Naive thymus-derived CD4-positive, alpha-beta T cell (primary cell): ENCODE measurements at regions not wholly inside any gene's neighbourhood (a gene's known extent, or its start where the extent isn't known, plus 50 kb on each side); places are given as distances from the start of the nearest gene placed in this dataset.

Experiments
- ATAC-seq: fragments of 150-1000 bp; cut with Tn5 transposase; 2 replicates; pipeline ENCODE4 v1.10.0; 2021; ENCODE audit warnings: mild to moderate bottlenecking, moderate library complexity
- CTCF ChIA-PET: fragments of 350-600 bp; sonication (Branson Sonifier 250); formaldehyde crosslinking; loops from one replicate; lab custom pipeline; 2021; ENCODE audit warnings: antibody characterized with exemption; lab: Charles Lee
- POLR2A ChIA-PET: fragments of 350-600 bp; sonication (Branson Sonifier 250); formaldehyde crosslinking; loops from one replicate; lab custom pipeline; 2021; ENCODE audit warnings: antibody characterized with exemption, inconsistent platforms; lab: Charles Lee
- DNase-seq, 9 donors: peaks; one replicate each; pipeline versions ENCODE4 v3.0.0 to v3.0.0-alpha.2; 2020 to 2022; ENCODE audit warnings: mixed read lengths in 1 of 9
- H3K27ac ChIP-seq: one replicate; pipeline ENCODE4 v1.7.0; 2013; ENCODE audit warnings: mild to moderate bottlenecking, low read depth, low read length, moderate library complexity
- H3K27me3 ChIP-seq, 2 donors: one replicate each; pipeline ENCODE4 v1.7.0; 2013; ENCODE audit warnings: low read length in 2 of 2, mild to moderate bottlenecking in 2 of 2, moderate library complexity in 2 of 2; ENCODE audit not compliant: control insufficient read depth in 2 of 2, insufficient read depth in 2 of 2
- H3K36me3 ChIP-seq, 3 experiments: 1 replicate in 2 of 3; 2 replicates in 1 of 3; pipeline ENCODE4 v1.7.0; 2013; ENCODE audit warnings: low read length in 3 of 3, mild to moderate bottlenecking in 3 of 3, moderate library complexity in 1 of 3; ENCODE audit not compliant: insufficient read depth in 3 of 3, control insufficient read depth in 2 of 3
- H3K4me1 ChIP-seq, 2 donors: one replicate each; pipeline ENCODE4 v1.7.0; 2013; ENCODE audit warnings: low read length in 2 of 2, mild to moderate bottlenecking in 2 of 2, moderate library complexity in 1 of 2; ENCODE audit not compliant: control insufficient read depth in 2 of 2, insufficient read depth in 2 of 2
- H3K4me3 ChIP-seq: 2 replicates; pipeline ENCODE4 v1.7.0; 2013; ENCODE audit warnings: mild to moderate bottlenecking, low read length
- H3K9me3 ChIP-seq, 3 experiments: 1 replicate in 2 of 3; 2 replicates in 1 of 3; pipeline ENCODE4 v1.7.0; 2013; ENCODE audit warnings: low read length in 3 of 3; ENCODE audit not compliant: control insufficient read depth in 2 of 3
- H3K27ac Mint-ChIP-seq, 9 donors: one replicate each; pipeline ENCODE4 v1.8.0; 2020 to 2022; ENCODE audit warnings: mixed read lengths in 9 of 9, mild to moderate bottlenecking in 8 of 9, moderate library complexity in 5 of 9, inconsistent platforms in 2 of 9
- H3K27me3 Mint-ChIP-seq, 5 donors: one replicate each; pipeline ENCODE4 v1.8.0; 2021 to 2022; ENCODE audit warnings: mixed read lengths in 5 of 5, mild to moderate bottlenecking in 1 of 5
- H3K36me3 Mint-ChIP-seq, 5 donors: one replicate each; pipeline ENCODE4 v1.8.0; 2020 to 2022; ENCODE audit warnings: mixed read lengths in 5 of 5, mild to moderate bottlenecking in 3 of 5, inconsistent platforms in 1 of 5
- H3K4me1 Mint-ChIP-seq, 7 donors: one replicate each; pipeline ENCODE4 v1.8.0; 2020 to 2022; ENCODE audit warnings: mixed read lengths in 7 of 7, mild to moderate bottlenecking in 3 of 7, inconsistent platforms in 1 of 7
- H3K4me3 Mint-ChIP-seq, 10 donors: one replicate each; pipeline ENCODE4 v1.8.0; 2020 to 2022; ENCODE audit warnings: mild to moderate bottlenecking in 10 of 10, mixed read lengths in 10 of 10, moderate library complexity in 6 of 10, inconsistent platforms in 2 of 10
- H3K9me3 Mint-ChIP-seq, 11 donors: one replicate each; pipeline ENCODE4 v1.8.0; 2020 to 2022; ENCODE audit warnings: mixed read lengths in 11 of 11, mild to moderate bottlenecking in 4 of 11, inconsistent platforms in 1 of 11, moderate library complexity in 1 of 11
- intact Hi-C, 2 donors: fragments of 100-400 bp; cut with micrococcal nuclease; formaldehyde crosslinking; loops; one replicate each; pipeline ENCODE4 v1.15.1; 2023

DNA sequence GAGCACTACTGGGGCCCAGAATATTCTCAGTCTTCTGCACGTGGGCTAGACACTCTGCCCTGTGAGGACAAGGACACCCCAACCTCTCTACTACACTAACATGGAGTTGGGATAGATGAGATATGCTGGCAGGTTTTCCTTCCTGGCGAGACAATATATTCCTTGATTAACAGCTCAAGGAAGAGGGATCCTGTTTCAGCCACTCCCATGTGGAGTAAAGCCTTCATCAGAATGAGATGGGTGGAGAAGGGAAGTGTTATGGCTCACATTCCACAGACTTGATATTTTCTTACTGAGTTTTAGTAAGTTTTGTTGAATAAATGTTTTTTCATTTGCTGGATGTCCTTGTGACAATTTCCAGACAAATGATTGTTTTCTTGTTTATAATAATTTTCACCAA is 1187.6 kb downstream of the CDH12 start:
- Mint-ChIP-seq H3K4me1 (no peaks in the 10 kb centered on the region), H3K9me3 (peaks cover 0 to 32% (median 10%) of the 10 kb centered on the region in 11 donors), H3K4me3 (no peak overlapping the region), H3K27me3 (no peaks in the 10 kb centered on the region), H3K27ac (no peak overlapping the region), H3K36me3 (no peaks in the 10 kb centered on the region)
- Histone ChIP-seq H3K4me3 (no peak overlapping the region), H3K9me3 (no peaks in the 10 kb centered on the region), H3K36me3 (no peaks in the 10 kb centered on the region), H3K4me1 (no peaks in the 10 kb centered on the region), H3K27me3 (no peaks in the 10 kb centered on the region), H3K27ac (no peak overlapping the region)
- intact Hi-C loops, result no loop called here
- ATAC-seq (no peak), DNase-seq (no peak)
- ChIA-PET POLR2A (no interaction called here), CTCF (no interaction called here)

DNA sequence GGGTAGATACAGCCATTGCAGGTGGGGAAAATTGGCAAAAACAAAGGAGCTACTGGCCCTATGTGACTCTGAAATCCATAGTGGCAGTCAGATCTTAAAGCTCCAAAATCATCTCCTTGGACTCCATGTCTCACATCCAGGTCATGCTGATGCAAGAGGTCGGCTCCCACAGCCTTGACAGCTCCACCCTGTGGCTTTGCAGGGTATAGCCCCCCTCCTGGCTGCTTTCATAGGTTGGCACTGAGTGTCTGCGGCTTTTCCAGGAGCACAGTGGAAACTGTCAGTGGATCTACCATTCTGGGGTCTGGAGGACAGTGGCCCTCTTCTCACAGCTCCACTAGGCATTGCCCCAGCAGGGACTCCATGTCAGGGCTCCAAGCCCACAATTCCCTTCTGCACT is 1190.1 kb downstream of the CDH12 start:
- H3K4me1 Mint-ChIP-seq, result no peaks in the 10 kb centered on the region
- ATAC-seq (no peak), DNase-seq (no peak)
- intact Hi-C loops, result no loop called here
- ChIA-PET POLR2A (no interaction called here), CTCF (no interaction called here)
- H3K4me3 ChIP-seq, result no peak overlapping the region
- peaks cover 0 to 6% (median 0%) of the 10 kb centered on the region in 3 experiments for H3K9me3 ChIP-seq
- H3K9me3 Mint-ChIP-seq, result peaks cover 1 to 32% (median 10%) of the 10 kb centered on the region in 11 donors
- H3K4me3 Mint-ChIP-seq, result no peak overlapping the region
- H3K27ac Mint-ChIP-seq, result no peak overlapping the region
- H3K4me1 ChIP-seq, result no peaks in the 10 kb centered on the region
- no peaks in the 10 kb centered on the region for H3K36me3 ChIP-seq
- no peaks in the 10 kb centered on the region for H3K36me3 Mint-ChIP-seq
- H3K27ac ChIP-seq, result no peak overlapping the region
- H3K27me3 ChIP-seq, result no peaks in the 10 kb centered on the region
- no peaks in the 10 kb centered on the region for H3K27me3 Mint-ChIP-seq

DNA sequence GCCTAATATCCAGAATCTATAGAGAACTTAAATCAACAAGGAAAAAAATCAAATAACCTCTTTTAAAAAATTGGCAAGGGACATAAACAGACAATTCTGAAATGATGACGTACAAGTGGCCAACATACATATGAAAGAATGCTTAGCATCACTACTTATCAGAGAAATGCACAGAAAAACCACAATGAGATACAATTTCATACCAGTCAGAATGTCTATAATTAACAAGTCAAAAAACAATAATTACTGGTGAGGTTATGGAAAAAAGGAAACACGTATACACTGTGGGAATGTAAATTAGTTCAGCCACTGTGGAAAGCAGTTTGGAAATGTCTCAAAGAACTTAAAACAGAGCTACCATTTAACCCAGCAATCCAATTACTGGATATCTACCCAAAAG is 1192.0 kb downstream of the CDH12 start:
- H3K27ac ChIP-seq, result no peak overlapping the region
- DNase-seq, result no peak
- H3K9me3 ChIP-seq, result peaks cover 0 to 6% (median 0%) of the 10 kb centered on the region in 3 experiments
- ChIA-PET POLR2A (no interaction called here), CTCF (no interaction called here)
- no peaks in the 10 kb centered on the region for H3K36me3 ChIP-seq
- H3K27me3 ChIP-seq, result no peaks in the 10 kb centered on the region
- Mint-ChIP-seq H3K4me1 (no peaks in the 10 kb centered on the region), H3K9me3 (peaks cover 1 to 32% (median 10%) of the 10 kb centered on the region in 11 donors), H3K36me3 (no peaks in the 10 kb centered on the region), H3K4me3 (no peak overlapping the region), H3K27ac (no peak overlapping the region), H3K27me3 (no peaks in the 10 kb centered on the region)
- H3K4me1 ChIP-seq, result no peaks in the 10 kb centered on the region
- intact Hi-C loops, result no loop called here
- no peak overlapping the region for H3K4me3 ChIP-seq
- ATAC-seq, result no peak

DNA sequence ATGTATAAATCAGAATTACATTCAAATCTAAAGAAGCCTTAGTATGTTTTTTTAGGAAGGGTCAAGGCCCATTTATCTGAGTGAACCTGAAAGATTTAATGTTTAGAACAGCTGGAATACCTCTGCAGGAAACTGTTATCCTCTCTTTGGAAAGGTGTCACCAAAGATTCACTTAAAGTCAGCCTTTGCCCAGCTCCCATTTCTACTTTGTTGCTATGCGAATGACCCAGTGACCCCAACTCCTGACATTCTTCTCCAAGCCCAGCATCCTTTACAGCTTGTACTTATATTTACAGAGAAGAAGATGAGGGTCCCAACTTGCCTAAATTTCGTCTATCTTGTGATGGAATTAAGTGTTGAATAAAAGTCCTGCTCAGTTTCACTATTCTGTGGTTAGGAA is 1198.6 kb downstream of the CDH12 start:
- H3K27me3 ChIP-seq, result no peaks in the 10 kb centered on the region
- POLR2A ChIA-PET, result no interaction called here

DNA sequence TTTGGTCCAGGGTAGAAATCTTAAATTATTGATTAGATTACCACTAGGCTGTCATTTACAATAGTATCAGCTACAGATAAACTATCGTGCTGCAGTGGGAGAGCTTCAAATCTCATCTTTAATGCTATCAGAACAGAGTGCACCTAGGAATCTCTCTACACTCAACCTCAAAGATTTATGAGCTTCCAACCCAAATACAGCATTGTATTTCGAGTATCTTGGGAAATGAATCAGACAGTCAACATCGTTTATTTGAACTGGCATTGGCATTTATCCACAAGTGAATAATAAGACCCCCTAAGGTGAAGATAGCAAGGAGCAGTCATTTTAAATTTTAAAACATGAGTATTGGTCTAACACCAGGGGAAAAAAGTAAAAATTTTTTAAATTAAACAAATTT is 1203.2 kb downstream of the CDH12 start:
- H3K27ac ChIP-seq, result no peak overlapping the region
- no peaks in the 10 kb centered on the region for H3K27me3 ChIP-seq
- no peaks in the 10 kb centered on the region for H3K36me3 Mint-ChIP-seq
- H3K4me1 Mint-ChIP-seq, result no peaks in the 10 kb centered on the region
- no peaks in the 10 kb centered on the region for H3K27me3 Mint-ChIP-seq
- no peak overlapping the region for H3K27ac Mint-ChIP-seq
- no peaks in the 10 kb centered on the region for H3K36me3 ChIP-seq
- ChIA-PET CTCF (no interaction called here), POLR2A (no interaction called here)
- no peaks in the 10 kb centered on the region for H3K4me1 ChIP-seq
- ATAC-seq, result no peak
- no peak for DNase-seq
- no peaks in the 10 kb centered on the region for H3K9me3 ChIP-seq
- intact Hi-C loops, result no loop called here
- peaks cover 0 to 5% (median 1%) of the 10 kb centered on the region in 11 donors for H3K9me3 Mint-ChIP-seq
- H3K4me3 ChIP-seq, result no peak overlapping the region
- no peak overlapping the region for H3K4me3 Mint-ChIP-seq

More for the DNA sequence above, 1198.6 kb downstream of the CDH12 start:
- H3K27ac ChIP-seq, result no peak overlapping the region
- H3K9me3 ChIP-seq, result peaks cover 0 to 4% (median 0%) of the 10 kb centered on the region in 3 experiments
- no peaks in the 10 kb centered on the region for H3K36me3 ChIP-seq
- H3K4me1 Mint-ChIP-seq, result no peaks in the 10 kb centered on the region
- no peaks in the 10 kb centered on the region for H3K27me3 Mint-ChIP-seq
- CTCF ChIA-PET, result no interaction called here
- intact Hi-C loops, result no loop called here
- no peak for DNase-seq
- H3K4me3 Mint-ChIP-seq, result no peak overlapping the region
- no peak for ATAC-seq
- H3K36me3 Mint-ChIP-seq, result no peaks in the 10 kb centered on the region
- H3K27ac Mint-ChIP-seq, result no peak overlapping the region
- no peaks in the 10 kb centered on the region for H3K4me1 ChIP-seq
- peaks cover 0 to 8% (median 2%) of the 10 kb centered on the region in 11 donors for H3K9me3 Mint-ChIP-seq
- no peak overlapping the region for H3K4me3 ChIP-seq

DNA sequence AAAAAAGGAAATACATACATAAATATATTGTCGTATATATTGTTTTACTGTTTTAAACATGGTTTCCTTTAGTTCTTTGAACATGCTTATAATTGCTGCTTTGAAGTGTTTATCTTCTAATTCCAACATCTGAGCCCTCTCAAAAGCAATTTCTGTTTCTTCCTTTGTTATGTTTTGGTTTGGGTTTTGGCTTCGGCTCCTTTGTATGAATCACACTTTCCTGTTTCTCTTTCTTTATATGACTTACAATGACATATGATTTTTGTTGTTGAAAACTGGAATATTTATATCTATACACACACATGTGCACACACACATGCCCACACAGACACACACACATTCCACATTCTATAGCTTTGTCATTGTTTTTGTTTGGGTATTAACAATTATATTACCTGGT is 1206.7 kb downstream of the CDH12 start:
- Histone ChIP-seq H3K4me3 (no peak overlapping the region), H3K27ac (no peak overlapping the region), H3K36me3 (no peaks in the 10 kb centered on the region), H3K4me1 (no peaks in the 10 kb centered on the region), H3K27me3 (no peaks in the 10 kb centered on the region), H3K9me3 (no peaks in the 10 kb centered on the region)
- intact Hi-C loops, result no loop called here
- no peak for DNase-seq
- no peaks in the 10 kb centered on the region for H3K4me1 Mint-ChIP-seq
- no peak for ATAC-seq
- H3K36me3 Mint-ChIP-seq, result no peaks in the 10 kb centered on the region
- H3K27me3 Mint-ChIP-seq, result no peaks in the 10 kb centered on the region
- ChIA-PET POLR2A (no interaction called here), CTCF (no interaction called here)
- H3K4me3 Mint-ChIP-seq, result no peak overlapping the region
- H3K9me3 Mint-ChIP-seq, result peaks cover 0 to 9% (median 0%) of the 10 kb centered on the region in 11 donors
- no peak overlapping the region for H3K27ac Mint-ChIP-seq

DNA sequence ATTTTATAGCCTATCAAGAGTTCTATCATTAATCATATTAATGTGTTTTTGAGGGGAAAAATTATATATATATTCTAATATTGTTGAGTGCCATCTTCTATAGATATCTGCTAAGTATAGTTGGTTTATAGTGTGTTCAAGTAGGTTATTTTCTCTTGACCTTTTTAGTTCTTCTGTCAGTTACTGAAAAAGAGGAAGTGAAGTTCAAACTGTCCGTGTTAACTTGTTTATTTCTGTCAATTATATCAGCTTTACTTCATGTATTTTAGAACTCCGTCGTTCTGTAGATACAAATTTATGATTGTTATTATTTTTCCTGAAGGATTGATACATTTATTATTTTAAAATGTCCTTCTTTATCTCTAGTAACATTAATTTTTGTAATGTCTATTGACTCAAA is 1209.1 kb downstream of the CDH12 start:
- H3K4me1 Mint-ChIP-seq, result no peaks in the 10 kb centered on the region
- no peak for DNase-seq

More for the DNA sequence above, 1209.1 kb downstream of the CDH12 start:
- ChIA-PET CTCF (no interaction called here), POLR2A (no interaction called here)
- H3K27me3 ChIP-seq, result no peaks in the 10 kb centered on the region
- H3K36me3 Mint-ChIP-seq, result no peaks in the 10 kb centered on the region
- peaks cover 0 to 9% (median 0%) of the 10 kb centered on the region in 11 donors for H3K9me3 Mint-ChIP-seq
- H3K9me3 ChIP-seq, result no peaks in the 10 kb centered on the region
- H3K4me3 ChIP-seq, result no peak overlapping the region
- no peak overlapping the region for H3K4me3 Mint-ChIP-seq
- no peak overlapping the region for H3K27ac ChIP-seq
- intact Hi-C loops, result no loop called here
- H3K27ac Mint-ChIP-seq, result no peak overlapping the region
- no peaks in the 10 kb centered on the region for H3K4me1 ChIP-seq
- no peaks in the 10 kb centered on the region for H3K36me3 ChIP-seq
- ATAC-seq, result no peak
- H3K27me3 Mint-ChIP-seq, result no peaks in the 10 kb centered on the region
